A673 (cell line): ENCODE measurements at regions not wholly inside any gene's neighbourhood (a gene's known extent, or its start where the extent isn't known, plus 50 kb on each side); places are given as distances from the start of the nearest gene placed in this dataset.

ENCODE experiments used
- BruUV-seq: library from RNA; stranded (reverse); fragments of 400-500 nt; replicated peaks from 2 replicates; lab custom pipeline; 2021; lab: Mats Ljungman, UMichigan
- CTCF ChIA-PET: fragments of 300-600 bp; sonication (Branson Sonifier 250); formaldehyde crosslinking; loops from one replicate; lab custom pipeline; 2022; ENCODE audit warnings: antibody characterized with exemption; lab: Charles Lee
- POLR2A ChIA-PET: fragments of 300-600 bp; sonication (Branson Sonifier 250); formaldehyde crosslinking; loops from one replicate; lab custom pipeline; 2022; ENCODE audit warnings: antibody characterized with exemption; ENCODE audit not compliant: low non-redundant PET; lab: Charles Lee
- DNase-seq: peaks from one replicate; pipeline ENCODE4 v3.0.0-alpha.2; 2015; ENCODE audit warnings: low spot score
- H3K27ac ChIP-seq: fragments of 200-600 bp; sonication (generic); 2 replicates; pipeline ENCODE4 v1.5.1; 2016; ENCODE audit warnings: mixed run types, low read depth, mild to moderate bottlenecking, mixed read lengths, antibody characterized with exemption, low read length; ENCODE audit not compliant: poor library complexity, severe bottlenecking
- H3K27me3 ChIP-seq: fragments of 200-600 bp; sonication (generic); replicated peaks from 2 replicates; pipeline ENCODE4 v1.6.1; 2017; ENCODE audit warnings: mixed run types, low read depth, mild to moderate bottlenecking, mixed read lengths, antibody characterized with exemption, low read length; ENCODE audit not compliant: insufficient read depth, poor library complexity
- H3K36me3 ChIP-seq: fragments of 200-600 bp; sonication (generic); 2 replicates; pipeline ENCODE4 v1.6.1; 2016; ENCODE audit warnings: mixed run types, mild to moderate bottlenecking, mixed read lengths, antibody characterized with exemption, low read length; ENCODE audit not compliant: insufficient read depth, poor library complexity, severe bottlenecking
- H3K4me1 ChIP-seq: fragments of 200-600 bp; sonication (generic); 2 replicates; pipeline ENCODE4 v1.6.1; 2017; ENCODE audit warnings: mixed run types, mild to moderate bottlenecking, mixed read lengths, antibody characterized with exemption, low read length; ENCODE audit not compliant: insufficient read depth, poor library complexity, severe bottlenecking
- H3K4me3 ChIP-seq: fragments of 200-600 bp; sonication (generic); 2 replicates; pipeline ENCODE4 v1.5.1; 2016; ENCODE audit warnings: low read depth, mixed run types, mild to moderate bottlenecking, mixed read lengths, low read length; ENCODE audit not compliant: poor library complexity, severe bottlenecking
- H3K9me3 ChIP-seq: fragments of 200-600 bp; sonication (generic); 2 replicates; pipeline ENCODE4 v1.6.1; 2016; ENCODE audit warnings: mixed run types, low read depth, mild to moderate bottlenecking, mixed read lengths, antibody characterized with exemption, low read length; ENCODE audit not compliant: poor library complexity, severe bottlenecking
- CTCF ChIP-seq: fragments of 300-800, 200-600 bp; sonication (generic); conservative IDR thresholded peaks from 2 replicates; pipeline ENCODE4 v1.5.1; 2017; ENCODE audit warnings: low read depth, mild to moderate bottlenecking, antibody characterized with exemption, low read length, moderate library complexity, mixed read lengths
- EZH2 ChIP-seq: fragments of 200-600 bp; sonication (generic); IDR thresholded peaks from 2 replicates; pipeline ENCODE4 v1.6.1; 2017; ENCODE audit warnings: borderline replicate concordance, low read depth, mild to moderate bottlenecking, mixed read lengths, antibody characterized with exemption, low read length; ENCODE audit not compliant: poor library complexity, severe bottlenecking
- intact Hi-C: fragments of 100-400 bp; cut with micrococcal nuclease; formaldehyde crosslinking; loops from one replicate; pipeline ENCODE4 v1.10.0; 2022; ENCODE audit not compliant: unreplicated experiment

GRCh38 chr12:19857204-19857603 lies 417.9 kb downstream of the AEBP2 start:
- BruUV-seq, result no TSS peak
- peaks cover 11% of the 10 kb centered on the region for H3K4me1 ChIP-seq
- H3K4me3 ChIP-seq, result no peak overlapping the region
- no peaks in the 10 kb centered on the region for H3K36me3 ChIP-seq
- ChIA-PET POLR2A (no interaction called here), CTCF (no interaction called here)
- TF ChIP-seq EZH2, result no peak
- no peak for TF ChIP-seq CTCF
- peaks cover 7% of the 10 kb centered on the region for H3K27me3 ChIP-seq
- no peak for DNase-seq
- no peak overlapping the region for H3K27ac ChIP-seq
- no peaks in the 10 kb centered on the region for H3K9me3 ChIP-seq
- intact Hi-C loops, result no loop called here

GRCh38 chr12:19867151-19867550 lies 427.9 kb downstream of the AEBP2 start:
- no peak overlapping the region for H3K4me3 ChIP-seq
- H3K36me3 ChIP-seq, result no peaks in the 10 kb centered on the region
- BruUV-seq, result no TSS peak
- H3K27ac ChIP-seq, result no peak overlapping the region
- DNase-seq, result no peak
- CTCF ChIA-PET, result no interaction called here
- H3K9me3 ChIP-seq, result no peaks in the 10 kb centered on the region
- H3K4me1 ChIP-seq, result no peaks in the 10 kb centered on the region
- no peaks in the 10 kb centered on the region for H3K27me3 ChIP-seq
- POLR2A ChIA-PET, result no interaction called here
- no peak for TF ChIP-seq EZH2
- TF ChIP-seq CTCF, result no peak
- intact Hi-C loops, result no loop called here

- Histone ChIP-seq H3K27ac (no peak overlapping the region), H3K4me3 (no peak overlapping the region), H3K27me3 (no peaks in the 10 kb centered on the region), H3K4me1 (no peaks in the 10 kb centered on the region), H3K36me3 (no peaks in the 10 kb centered on the region), H3K9me3 (no peaks in the 10 kb centered on the region)
- no TSS peak for BruUV-seq
- DNase-seq, result no peak
- ChIA-PET POLR2A (no interaction called here), CTCF (no interaction called here)
- no peak for TF ChIP-seq EZH2
- TF ChIP-seq CTCF, result no peak
- intact Hi-C loops, result no loop called here
Measured at GRCh38 chr12:19867970-19868369, 428.7 kb downstream of the AEBP2 start.

- CTCF ChIA-PET, result no interaction called here
Measured at GRCh38 chr12:19869413-19869812, 430.1 kb downstream of the AEBP2 start.

More at GRCh38 chr12:19869413-19869812, 430.1 kb downstream of the AEBP2 start:
- Histone ChIP-seq H3K36me3 (no peaks in the 10 kb centered on the region), H3K27ac (no peak overlapping the region), H3K27me3 (no peaks in the 10 kb centered on the region), H3K4me1 (no peaks in the 10 kb centered on the region), H3K9me3 (no peaks in the 10 kb centered on the region), H3K4me3 (no peak overlapping the region)
- POLR2A ChIA-PET, result no interaction called here
- no peak for DNase-seq
- intact Hi-C loops, result no loop called here
- BruUV-seq, result no TSS peak
- no peak for TF ChIP-seq EZH2
- no peak for TF ChIP-seq CTCF
